C4-2B (cell line): ENCODE measurements at regions not wholly inside any gene's neighbourhood (a gene's known extent, or its start where the extent isn't known, plus 50 kb on each side); places are given as distances from the start of the nearest gene placed in this dataset.

Experiments used
- H3K27ac ChIP-seq: fragments of 450-650 bp; 2 replicates; pipeline ENCODE4 v1.5.1; 2017
- ZFX ChIP-seq: fragments of 450-650 bp; IDR thresholded peaks from 2 replicates; pipeline ENCODE4 v1.6.1; 2017
- TF ChIP-seq, protein P1 (sequence below): fragments of 450-650 bp; conservative IDR thresholded peaks from 2 replicates; pipeline ENCODE4 v1.5.1; 2017; ENCODE audit warnings: mild to moderate bottlenecking

GRCh38 chr17:55584055-55584685 is 72.9 kb upstream of the SMIM36 start:
- no peak overlapping the region for H3K27ac ChIP-seq
- TF ChIP-seq, protein P1, sequence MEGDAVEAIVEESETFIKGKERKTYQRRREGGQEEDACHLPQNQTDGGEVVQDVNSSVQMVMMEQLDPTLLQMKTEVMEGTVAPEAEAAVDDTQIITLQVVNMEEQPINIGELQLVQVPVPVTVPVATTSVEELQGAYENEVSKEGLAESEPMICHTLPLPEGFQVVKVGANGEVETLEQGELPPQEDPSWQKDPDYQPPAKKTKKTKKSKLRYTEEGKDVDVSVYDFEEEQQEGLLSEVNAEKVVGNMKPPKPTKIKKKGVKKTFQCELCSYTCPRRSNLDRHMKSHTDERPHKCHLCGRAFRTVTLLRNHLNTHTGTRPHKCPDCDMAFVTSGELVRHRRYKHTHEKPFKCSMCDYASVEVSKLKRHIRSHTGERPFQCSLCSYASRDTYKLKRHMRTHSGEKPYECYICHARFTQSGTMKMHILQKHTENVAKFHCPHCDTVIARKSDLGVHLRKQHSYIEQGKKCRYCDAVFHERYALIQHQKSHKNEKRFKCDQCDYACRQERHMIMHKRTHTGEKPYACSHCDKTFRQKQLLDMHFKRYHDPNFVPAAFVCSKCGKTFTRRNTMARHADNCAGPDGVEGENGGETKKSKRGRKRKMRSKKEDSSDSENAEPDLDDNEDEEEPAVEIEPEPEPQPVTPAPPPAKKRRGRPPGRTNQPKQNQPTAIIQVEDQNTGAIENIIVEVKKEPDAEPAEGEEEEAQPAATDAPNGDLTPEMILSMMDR = no peak
- TF ChIP-seq ZFX = no peak

DNA sequence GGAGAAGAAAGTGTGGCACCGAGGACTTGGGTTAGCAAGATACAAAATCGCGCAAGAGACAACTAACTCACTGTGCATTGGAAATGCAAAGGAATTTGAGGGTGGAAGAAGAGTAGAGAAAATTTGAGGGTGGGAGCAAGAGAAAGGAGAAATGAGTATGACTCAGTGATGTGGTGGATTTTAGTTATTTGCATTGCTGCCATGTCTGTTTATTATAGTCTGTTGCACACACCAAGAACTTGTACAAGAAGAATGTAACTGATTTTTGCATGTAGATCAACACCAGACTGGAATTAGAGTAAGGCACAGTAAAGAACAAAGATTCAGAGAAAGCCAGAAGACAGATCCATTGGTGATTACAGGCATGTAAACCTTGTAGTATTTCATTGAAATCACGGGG is 71.6 kb upstream of the SMIM36 start:
- no peak for TF ChIP-seq ZFX
- TF ChIP-seq, protein P1 = no peak

GRCh38 chr17:55580596-55581133 is 69.4 kb upstream of the SMIM36 start:
- no peak overlapping the region for H3K27ac ChIP-seq
- TF ChIP-seq ZFX = no peak
- TF ChIP-seq, protein P1 = no peak

More for the DNA sequence above, 71.6 kb upstream of the SMIM36 start:
- no peak overlapping the region for H3K27ac ChIP-seq

DNA sequence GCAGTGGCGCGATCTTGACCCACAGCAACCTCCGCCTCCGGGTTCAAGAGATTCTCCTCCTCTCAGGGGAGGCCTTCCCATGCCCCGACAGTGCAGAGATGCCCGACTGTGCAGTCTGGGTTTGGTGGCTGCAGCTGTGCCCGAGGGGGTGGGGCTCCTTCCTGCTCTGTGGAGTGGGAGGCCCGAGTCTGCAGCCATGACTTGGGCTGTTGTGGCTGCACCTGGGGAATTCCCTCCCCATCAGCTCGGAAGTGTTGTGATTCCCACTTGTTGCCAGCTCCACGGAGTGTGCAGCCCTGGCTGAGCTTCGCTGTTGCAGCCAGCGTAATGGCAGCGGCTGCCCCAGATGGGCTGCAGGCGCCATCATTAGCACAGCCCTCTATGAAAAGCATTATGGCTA is 66.4 kb upstream of the SMIM36 start:
- no peak overlapping the region for H3K27ac ChIP-seq
- TF ChIP-seq, protein P1 = no peak
- no peak for TF ChIP-seq ZFX

DNA sequence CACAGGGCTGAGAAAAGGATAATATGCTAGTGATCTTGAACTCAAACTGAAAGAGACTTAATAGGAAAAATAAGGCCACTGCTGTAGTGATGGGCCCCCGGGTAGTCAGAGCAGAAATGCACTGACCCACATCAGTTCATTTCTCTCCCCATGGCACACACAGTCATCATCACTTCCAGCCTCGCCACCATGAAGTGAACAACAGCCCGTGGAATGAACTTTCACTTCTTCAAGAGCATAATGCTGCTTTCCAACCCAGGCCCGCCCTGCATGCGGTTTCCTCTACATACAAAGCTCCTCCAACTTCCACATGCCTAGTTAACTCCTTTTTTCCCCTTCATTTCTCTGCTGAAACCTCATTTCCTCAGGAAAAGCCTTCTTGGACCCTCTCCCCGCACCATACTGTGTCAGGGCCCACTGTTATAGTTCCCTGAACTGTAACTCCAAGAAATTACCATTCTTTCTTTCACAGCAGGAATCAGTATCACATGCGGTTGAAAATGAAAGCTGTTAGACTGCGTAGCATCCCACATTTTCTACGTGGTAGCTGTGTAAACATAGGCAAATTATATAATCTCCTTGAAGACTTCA is 65.8 kb upstream of the SMIM36 start:
- H3K27ac ChIP-seq = no peak overlapping the region
- no peak for TF ChIP-seq ZFX
- TF ChIP-seq, protein P1 = no peak

DNA sequence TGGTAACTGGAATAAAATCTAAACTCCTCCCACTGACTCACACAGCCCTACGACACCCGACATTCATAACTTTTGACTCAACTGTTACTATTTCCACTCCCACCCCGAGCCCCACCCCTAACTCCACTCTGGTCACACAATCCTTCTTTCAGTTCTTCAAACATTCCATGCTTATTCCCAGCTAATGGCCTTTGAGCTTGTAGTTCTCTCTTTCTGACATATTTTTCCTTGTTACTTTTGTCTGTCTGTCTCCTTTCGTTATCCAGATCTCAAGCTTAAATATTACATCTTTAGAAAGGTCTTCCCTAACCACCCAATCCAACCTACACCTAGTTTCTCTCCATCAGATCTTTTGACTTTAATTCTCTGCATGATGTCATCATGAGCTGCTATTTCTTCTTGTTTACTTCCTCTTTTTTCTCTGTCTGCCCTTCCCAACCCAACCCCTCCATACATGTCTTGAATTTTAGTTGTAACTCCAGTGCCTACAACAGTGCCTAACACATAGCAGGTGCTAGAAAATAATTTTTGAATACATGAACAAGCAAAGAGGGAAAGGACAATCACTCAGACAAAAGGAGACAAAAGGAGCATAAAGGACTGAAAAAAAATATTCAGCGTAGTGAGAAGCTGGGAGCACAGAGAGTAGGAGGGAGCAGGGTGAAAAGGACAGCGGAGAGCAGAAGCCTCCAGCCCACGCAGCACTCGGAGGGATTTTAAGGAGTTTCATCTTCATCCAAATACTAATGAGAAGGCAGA is 65.2 kb upstream of the SMIM36 start:
- TF ChIP-seq ZFX = no peak
- TF ChIP-seq, protein P1 = no peak
- no peak overlapping the region for H3K27ac ChIP-seq
